HCT116 (cell line): ENCODE measurements at regions not wholly inside any gene's neighbourhood (a gene's known extent, or its start where the extent isn't known, plus 50 kb on each side); places are given as distances from the start of the nearest gene placed in this dataset.

ENCODE experiments used
- ATAC-seq: fragments of 200-7000 bp; cut with Tn5 transposase; 2 replicates; pipeline ENCODE4 v1.9.1; 2020; ENCODE audit warnings: mild to moderate bottlenecking, moderate library complexity
- BruUV-seq: library from RNA; stranded (reverse); fragments of 400-500 nt; replicated peaks from 2 replicates; lab custom pipeline; 2021; lab: Mats Ljungman, UMichigan
- CTCF ChIA-PET: fragments of 300-600 bp; sonication (Branson Sonifier 250); formaldehyde crosslinking; loops from one replicate; lab custom pipeline; 2021; ENCODE audit warnings: antibody characterized with exemption; lab: Charles Lee
- POLR2A ChIA-PET: fragments of 300-600, 350-600 bp; sonication (Branson Sonifier 250); formaldehyde crosslinking; loops from one replicate; lab custom pipeline; 2021; ENCODE audit warnings: antibody characterized with exemption; lab: Charles Lee
- RAD21 ChIA-PET, 2 experiments: fragments of 300-600 bp; sonication (Branson Sonifier 250); formaldehyde crosslinking; loops; one replicate each; lab custom pipeline; 2023; ENCODE audit warnings: low total read pairs in 2 of 2; ENCODE audit not compliant: uncharacterized antibody in 2 of 2, unreplicated experiment in 2 of 2, low non-redundant PET in 1 of 2; lab: Charles Lee
- DNase-seq: peaks from one replicate; pipeline ENCODE4 v3.0.0-alpha.2; 2010; ENCODE audit warnings: low read depth, low spot score
- H2AFZ ChIP-seq: fragments of 200-600 bp; shearing (Covaris generic), sonication (generic); 2 replicates; pipeline ENCODE4 v1.6.1; 2017; ENCODE audit warnings: low read depth, mixed run types, mixed read lengths, antibody characterized with exemption, low read length; ENCODE audit not compliant: poor library complexity, severe bottlenecking
- H3K27ac ChIP-seq: 2 replicates; pipeline ENCODE4 v1.5.1; 2012; ENCODE audit warnings: low read depth, low read length
- H3K27me3 ChIP-seq: fragments of 200-600 bp; sonication (generic); 2 replicates; pipeline ENCODE4 v1.6.1; 2016; ENCODE audit warnings: mixed run types, low read length, mixed read lengths; ENCODE audit not compliant: insufficient read depth
- H3K36me3 ChIP-seq, 2 experiments: fragments of 200-500 bp in 1 of 2; fragments of 200-600 bp in 1 of 2; sonication (Bioruptor generic) in 1 of 2; sonication (generic) in 1 of 2; 2 replicates each; pipeline versions ENCODE4 v1.5.1 to v1.6.1; 2014 to 2016; ENCODE audit warnings: low read length in 2 of 2, inconsistent platforms in 1 of 2, mixed read lengths in 1 of 2, mixed run types in 1 of 2; ENCODE audit not compliant: insufficient read depth in 2 of 2, control insufficient read depth in 1 of 2
- H3K4me1 ChIP-seq, 2 experiments: fragments of 200-600 bp in 1 of 2; sonication (generic) in 1 of 2; 2 replicates each; pipeline versions ENCODE4 v1.5.1 to v1.6.1; 2012 to 2017; ENCODE audit warnings: low read length in 2 of 2, inconsistent platforms in 1 of 2, mild to moderate bottlenecking in 1 of 2, mixed read lengths in 1 of 2, mixed run types in 1 of 2, moderate library complexity in 1 of 2; ENCODE audit not compliant: insufficient read depth in 2 of 2, control insufficient read depth in 1 of 2
- H3K4me2 ChIP-seq: fragments of 200-600 bp; sonication (generic); 2 replicates; pipeline ENCODE4 v1.6.1; 2017; ENCODE audit warnings: mixed run types, low read length, mixed read lengths
- H3K4me3 ChIP-seq, 2 experiments: fragments of 200-600 bp in 1 of 2; sonication (generic) in 1 of 2; replicated peaks in 1 of 2; 2 replicates each; pipeline ENCODE4 v1.5.1; 2011 to 2016; ENCODE audit warnings: low read length in 2 of 2, control low read depth in 1 of 2, low read depth in 1 of 2, mild to moderate bottlenecking in 1 of 2, mixed read lengths in 1 of 2, mixed run types in 1 of 2
- H3K79me2 ChIP-seq: fragments of 200-600 bp; sonication (generic); 2 replicates; pipeline ENCODE4 v1.6.1; 2017; ENCODE audit warnings: mild to moderate bottlenecking, mixed run types, low read length, moderate library complexity, mixed read lengths; ENCODE audit not compliant: insufficient read depth
- H3K9ac ChIP-seq: fragments of 200-600 bp; sonication (generic); 2 replicates; pipeline ENCODE4 v1.6.1; 2016; ENCODE audit warnings: low read length, mixed read lengths
- H3K9me2 ChIP-seq: fragments of 200-600 bp; sonication (generic), shearing (Covaris generic); 2 replicates; pipeline ENCODE4 v1.6.1; 2017; ENCODE audit warnings: mixed run types, mild to moderate bottlenecking, moderate library complexity; ENCODE audit not compliant: insufficient read depth
- H3K9me3 ChIP-seq, 2 experiments: fragments of 200-500 bp in 1 of 2; fragments of 200-600 bp in 1 of 2; sonication (Bioruptor generic) in 1 of 2; sonication (generic) in 1 of 2; 2 replicates each; pipeline ENCODE4 v1.6.1; 2014 to 2017; ENCODE audit warnings: low read length in 2 of 2, mixed read lengths in 2 of 2, inconsistent platforms in 1 of 2, low read depth in 1 of 2, mild to moderate bottlenecking in 1 of 2, mixed run types in 1 of 2, moderate library complexity in 1 of 2; ENCODE audit not compliant: control insufficient read depth in 1 of 2, insufficient read depth in 1 of 2
- H4K20me1 ChIP-seq: fragments of 200-600 bp; sonication (generic), shearing (Covaris generic); 2 replicates; pipeline ENCODE4 v1.6.1; 2017; ENCODE audit warnings: mixed run types, mild to moderate bottlenecking, moderate library complexity; ENCODE audit not compliant: insufficient read depth
- EGR1 ChIP-seq: IDR thresholded peaks from 2 replicates; pipeline ENCODE4 v1.6.1; 2012; ENCODE audit warnings: low read depth
- FOSL1 ChIP-seq: IDR thresholded peaks from 2 replicates; pipeline ENCODE4 v1.6.1; 2012; ENCODE audit warnings: low read depth
- RAD21 ChIP-seq: IDR thresholded peaks from 2 replicates; pipeline ENCODE4 v1.6.1; 2012; ENCODE audit warnings: low read depth, mild to moderate bottlenecking
- REST ChIP-seq: IDR thresholded peaks from 2 replicates; pipeline ENCODE4 v1.6.1; 2012; ENCODE audit warnings: low read depth
- SIN3A ChIP-seq: IDR thresholded peaks from 2 replicates; pipeline ENCODE4 v1.6.1; 2012; ENCODE audit warnings: low read depth
- TCF7L2 ChIP-seq: IDR thresholded peaks from 2 replicates; pipeline ENCODE4 v1.7.0; 2011; ENCODE audit warnings: borderline replicate concordance, inconsistent platforms; ENCODE audit not compliant: insufficient read depth, insufficient read length; ENCODE audit errors: extremely low read depth
- ZBTB33 ChIP-seq: IDR thresholded peaks from 2 replicates; pipeline ENCODE4 v1.6.1; 2011; ENCODE audit warnings: mild to moderate bottlenecking, low read length, moderate library complexity; ENCODE audit not compliant: insufficient replicate concordance; ENCODE audit errors: extremely low read depth
- intact Hi-C: fragments of 100-400 bp; cut with micrococcal nuclease; formaldehyde crosslinking; loops from 2 replicates; pipeline ENCODE4 v1.10.0; 2022
- TF ChIP-seq, protein P1 (sequence below), 3 experiments: fragments of 200-600 bp in 1 of 3; sonication (generic) in 1 of 3; IDR thresholded peaks in 2 of 3; conservative IDR thresholded peaks in 1 of 3; 2 replicates each; pipeline ENCODE4 v1.5.1; 2012 to 2017; ENCODE audit warnings: low read depth in 2 of 3, low read length in 2 of 3, antibody characterized with exemption in 1 of 3, borderline replicate concordance in 1 of 3, control low read depth in 1 of 3, mild to moderate bottlenecking in 1 of 3, mixed read lengths in 1 of 3, mixed run types in 1 of 3, moderate library complexity in 1 of 3; ENCODE audit not compliant: insufficient read depth in 1 of 3

DNA sequence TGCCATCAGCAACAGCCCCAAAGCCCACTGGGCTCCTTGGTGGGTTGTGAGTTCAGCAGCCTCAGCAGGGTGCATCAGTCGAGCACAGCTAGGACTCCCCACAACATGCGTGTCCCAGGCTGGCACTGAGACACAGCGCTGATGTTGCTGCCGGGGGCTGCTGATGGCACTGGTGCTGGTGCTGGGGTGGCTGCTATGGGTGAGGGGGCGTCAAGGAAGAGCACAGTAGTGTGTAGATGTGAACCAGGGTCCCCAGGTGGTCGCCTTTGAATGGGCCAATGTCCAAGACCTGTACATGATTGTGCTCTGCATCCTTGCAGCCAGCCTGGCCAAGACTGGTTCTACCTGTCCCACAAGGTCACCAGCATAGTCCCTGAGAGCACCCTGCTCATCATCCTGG, 121.3 kb upstream of the SERPIND1 start:
- H3K79me2 ChIP-seq: no peaks in the 10 kb centered on the region
- no peak overlapping the region for H3K9ac ChIP-seq
- H4K20me1 ChIP-seq: no peaks in the 10 kb centered on the region
- intact Hi-C loops: no loop called here
- H3K27ac ChIP-seq: no peak overlapping the region
- no peaks in the 10 kb centered on the region for H3K9me2 ChIP-seq
- H3K4me2 ChIP-seq: no peak overlapping the region
- H3K27me3 ChIP-seq: no peaks in the 10 kb centered on the region
- ChIA-PET RAD21 (no interaction called here), CTCF (interaction anchor here (0.7 kb wide), 1 partner anchor 17 kb away, joined by 4 read pairs; no protein-coding TSS in a partner anchor), POLR2A (no interaction called here)
- DNase-seq (no peak), ATAC-seq (no peak)
- H3K9me3 ChIP-seq: no peaks in the 10 kb centered on the region
- BruUV-seq: no TSS peak
- TF ChIP-seq, protein P1, sequence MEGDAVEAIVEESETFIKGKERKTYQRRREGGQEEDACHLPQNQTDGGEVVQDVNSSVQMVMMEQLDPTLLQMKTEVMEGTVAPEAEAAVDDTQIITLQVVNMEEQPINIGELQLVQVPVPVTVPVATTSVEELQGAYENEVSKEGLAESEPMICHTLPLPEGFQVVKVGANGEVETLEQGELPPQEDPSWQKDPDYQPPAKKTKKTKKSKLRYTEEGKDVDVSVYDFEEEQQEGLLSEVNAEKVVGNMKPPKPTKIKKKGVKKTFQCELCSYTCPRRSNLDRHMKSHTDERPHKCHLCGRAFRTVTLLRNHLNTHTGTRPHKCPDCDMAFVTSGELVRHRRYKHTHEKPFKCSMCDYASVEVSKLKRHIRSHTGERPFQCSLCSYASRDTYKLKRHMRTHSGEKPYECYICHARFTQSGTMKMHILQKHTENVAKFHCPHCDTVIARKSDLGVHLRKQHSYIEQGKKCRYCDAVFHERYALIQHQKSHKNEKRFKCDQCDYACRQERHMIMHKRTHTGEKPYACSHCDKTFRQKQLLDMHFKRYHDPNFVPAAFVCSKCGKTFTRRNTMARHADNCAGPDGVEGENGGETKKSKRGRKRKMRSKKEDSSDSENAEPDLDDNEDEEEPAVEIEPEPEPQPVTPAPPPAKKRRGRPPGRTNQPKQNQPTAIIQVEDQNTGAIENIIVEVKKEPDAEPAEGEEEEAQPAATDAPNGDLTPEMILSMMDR (IDR thresholded peaks at IDR 0.05 in 2 of 3, conservative IDR thresholded peaks at IDR 0.05 in 1 of 3; ENCODE audit: borderline replicate concordance in 1 of 3, insufficient read depth in 1 of 3, low read depth in 2 of 3, low read length in 2 of 3): no peak
- no peak for TF ChIP-seq FOSL1
- no peak for TF ChIP-seq TCF7L2
- TF ChIP-seq REST: no peak
- no peak for TF ChIP-seq RAD21
- no peak for TF ChIP-seq EGR1
- no peak for TF ChIP-seq SIN3A
- TF ChIP-seq ZBTB33: no peak
- no peaks in the 10 kb centered on the region for H3K36me3 ChIP-seq
- no peak overlapping the region for H2AFZ ChIP-seq
- no peaks in the 10 kb centered on the region for H3K4me1 ChIP-seq
- no peak overlapping the region for H3K4me3 ChIP-seq
